Left lobe of liver (tissue), 2 donors: ENCODE measurements at regions not wholly inside any gene's neighbourhood (a gene's known extent, or its start where the extent isn't known, plus 50 kb on each side); places are given as distances from the start of the nearest gene placed in this dataset.
"Not testable (repeated sequence)": the region's sequence is repeated elsewhere in the genome, so short reads cannot be mapped to it uniquely, and the experiment has no call there.

ENCODE experiments used
- ATAC-seq: fragments of 200-7000 bp; cut with Tn5 transposase; one replicate; pipeline ENCODE4 v1.9.1; 2020; ENCODE audit warnings: mild to moderate bottlenecking, moderate library complexity
- DNase-seq: peaks from one replicate; pipeline ENCODE4 v3.0.0-alpha.2; 2020; ENCODE audit warnings: low spot score
- donor health status: DM: no; HTN: no; CAD: no; lungs with moderate emphysema.
- donor health status: DM: no; HTN: yes; CAD: no.

- no peak for DNase-seq
- no peak for ATAC-seq
Measured at GRCh38 chr2:142509401-142509800, 368.1 kb upstream of the KYNU start.

- DNase-seq (no peak), ATAC-seq (no peak)
Measured at GRCh38 chr2:142504754-142505153, 372.7 kb upstream of the KYNU start.

GRCh38 chr2:142502402-142502801 lies 371.6 kb upstream of the LRP1B start:
- no peak for DNase-seq
- ATAC-seq, result no peak

- DNase-seq (no peak), ATAC-seq (no peak)
Measured at GRCh38 chr2:142495141-142495540, 364.3 kb upstream of the LRP1B start.

GRCh38 chr2:142489631-142490030 lies 358.8 kb upstream of the LRP1B start:
- not testable (repeated sequence) for ATAC-seq

GRCh38 chr2:142484111-142484510 lies 353.3 kb upstream of the LRP1B start:
- DNase-seq (no peak), ATAC-seq (no peak)

More at GRCh38 chr2:142489631-142490030, 358.8 kb upstream of the LRP1B start:
- DNase-seq, result not testable (repeated sequence)

GRCh38 chr2:142483653-142484052 lies 352.8 kb upstream of the LRP1B start:
- DNase-seq (no peak), ATAC-seq (peak; percentile 53)

- DNase-seq (no peak), ATAC-seq (no peak)
Measured at GRCh38 chr2:142478206-142478605, 347.4 kb upstream of the LRP1B start.

GRCh38 chr2:142472382-142472781 lies 341.6 kb upstream of the LRP1B start:
- ATAC-seq, result peak; percentile 59
- DNase-seq, result no peak

GRCh38 chr2:142467321-142467720 lies 336.5 kb upstream of the LRP1B start:
- ATAC-seq (no peak), DNase-seq (no peak)

- peak; percentile 87 for ATAC-seq
- no peak for DNase-seq
Measured at GRCh38 chr2:142463047-142463446, 332.2 kb upstream of the LRP1B start.

- DNase-seq (no peak), ATAC-seq (no peak)
Measured at GRCh38 chr2:142462306-142462705, 331.5 kb upstream of the LRP1B start.

- ATAC-seq (peak; percentile 68), DNase-seq (no peak)
Measured at GRCh38 chr2:142445551-142446072, 314.8 kb upstream of the LRP1B start.

- DNase-seq, result no peak
- no peak for ATAC-seq
Measured at GRCh38 chr2:142445023-142445422, 314.2 kb upstream of the LRP1B start.

- no peak for DNase-seq
Measured at GRCh38 chr2:142435847-142436246, 305.0 kb upstream of the LRP1B start.

GRCh38 chr2:142426064-142426463 lies 295.2 kb upstream of the LRP1B start:
- ATAC-seq, result no peak
- DNase-seq, result no peak

More at GRCh38 chr2:142435847-142436246, 305.0 kb upstream of the LRP1B start:
- ATAC-seq, result no peak

GRCh38 chr2:142425551-142425950 lies 294.7 kb upstream of the LRP1B start:
- DNase-seq (no peak), ATAC-seq (no peak)

GRCh38 chr2:142423603-142424002 lies 292.8 kb upstream of the LRP1B start:
- no peak for DNase-seq
- no peak for ATAC-seq

GRCh38 chr2:142422769-142423168 lies 292.0 kb upstream of the LRP1B start:
- DNase-seq (no peak), ATAC-seq (no peak)

- ATAC-seq, result no peak
Measured at GRCh38 chr2:142422041-142422440, 291.2 kb upstream of the LRP1B start.

GRCh38 chr2:142418699-142419098 lies 287.9 kb upstream of the LRP1B start:
- not testable (repeated sequence) for ATAC-seq, DNase-seq

More at GRCh38 chr2:142422041-142422440, 291.2 kb upstream of the LRP1B start:
- DNase-seq, result no peak

GRCh38 chr2:142416996-142417395 lies 286.2 kb upstream of the LRP1B start:
- ATAC-seq (no peak), DNase-seq (no peak)

GRCh38 chr2:142415461-142415860 lies 284.6 kb upstream of the LRP1B start:
- DNase-seq, result peak; percentile 55
- ATAC-seq, result peak; percentile 94
